SK-N-SH treated with all-trans-retinoic acid at 6 μM for 48 hours (cell line): ENCODE measurements at regions not wholly inside any gene's neighbourhood (a gene's known extent, or its start where the extent isn't known, plus 50 kb on each side); places are given as distances from the start of the nearest gene placed in this dataset.

Source experiments
- GLIS3 ChIP-seq: fragments of 250-450 bp; sonication (Bioruptor Pico); IDR thresholded peaks from 2 replicates; pipeline ENCODE4 v1.5.0; 2020; ENCODE audit warnings: mild to moderate bottlenecking, moderate library complexity
- PATZ1 ChIP-seq: fragments of 250-450 bp; sonication (Bioruptor Pico); IDR thresholded peaks from 2 replicates; pipeline ENCODE4 v1.8.0; 2020; ENCODE audit warnings: mild to moderate bottlenecking, moderate library complexity, borderline replicate concordance
- RARB ChIP-seq: fragments of 250-450 bp; sonication (Bioruptor Pico); IDR thresholded peaks from 2 replicates; pipeline ENCODE4 v1.8.0; 2021; ENCODE audit warnings: mild to moderate bottlenecking, moderate library complexity
- TSHZ2 ChIP-seq: fragments of 250-450 bp; sonication (Bioruptor Pico); IDR thresholded peaks from 2 replicates; pipeline ENCODE4 v1.5.0; 2020; ENCODE audit warnings: mild to moderate bottlenecking, moderate library complexity
- ZFP3 ChIP-seq: fragments of 250-450 bp; sonication (Bioruptor Pico); IDR thresholded peaks from 2 replicates; pipeline ENCODE4 v1.5.0; 2020; ENCODE audit warnings: mild to moderate bottlenecking, moderate library complexity
- ZFP30 ChIP-seq: fragments of 450-650 bp; formaldehyde crosslinking; IDR thresholded peaks from 2 replicates; pipeline ENCODE4 v1.5.0; 2022; ENCODE audit warnings: mild to moderate bottlenecking, moderate library complexity
- ZNF8 ChIP-seq: fragments of 450-650 bp; formaldehyde crosslinking; IDR thresholded peaks from 2 replicates; pipeline ENCODE4 v1.5.0; 2020; ENCODE audit warnings: mild to moderate bottlenecking, moderate library complexity

- TF ChIP-seq ZFP3 (CRISPR knock-in tag) (no peak), PATZ1 (no peak), ZNF8 (no peak), GLIS3 (no peak), ZFP30 (no peak), RARB (CRISPR knock-in tag) (no peak), TSHZ2 (CRISPR knock-in tag) (no peak)
These were observed 191.5 kb upstream of the DPH6 start for GRCh38 chr15:35737441-35737840.
